ENCODE measurements at regions not wholly inside any gene's neighbourhood (a gene's known extent, or its start where the extent isn't known, plus 50 kb on each side); places are given as distances from the start of the nearest gene placed in this dataset.

GRCh38 chr5:3131161-3131560 lies 379.7 kb upstream of the IRX2 start:
- TF ChIP-seq CTCF (IDR thresholded peaks at IDR 0.05) (no peak), ZFX (IDR thresholded peaks at IDR 0.05; ENCODE audit: borderline replicate concordance) (no peak)
